GM19372 (cell line): ENCODE measurements at regions not wholly inside any gene's neighbourhood (a gene's known extent, or its start where the extent isn't known, plus 50 kb on each side); places are given as distances from the start of the nearest gene placed in this dataset.

Experiments
- ATAC-seq: cut with Tn5 transposase; IDR thresholded peaks from one replicate; pipeline ENCODE4 v1.9.1; 2021; ENCODE audit warnings: mild to moderate bottlenecking, low read depth, moderate library complexity; ENCODE audit not compliant: unreplicated experiment

GRCh38 chr7:52504561-52504960, 530.9 kb upstream of the POM121L12 start:
- ATAC-seq, result no peak

- ATAC-seq, result no peak
Measured at GRCh38 chr7:52502281-52502680, 533.2 kb upstream of the POM121L12 start.

- ATAC-seq, result no peak
Measured at GRCh38 chr7:52501696-52502095, 533.7 kb upstream of the POM121L12 start.

DNA sequence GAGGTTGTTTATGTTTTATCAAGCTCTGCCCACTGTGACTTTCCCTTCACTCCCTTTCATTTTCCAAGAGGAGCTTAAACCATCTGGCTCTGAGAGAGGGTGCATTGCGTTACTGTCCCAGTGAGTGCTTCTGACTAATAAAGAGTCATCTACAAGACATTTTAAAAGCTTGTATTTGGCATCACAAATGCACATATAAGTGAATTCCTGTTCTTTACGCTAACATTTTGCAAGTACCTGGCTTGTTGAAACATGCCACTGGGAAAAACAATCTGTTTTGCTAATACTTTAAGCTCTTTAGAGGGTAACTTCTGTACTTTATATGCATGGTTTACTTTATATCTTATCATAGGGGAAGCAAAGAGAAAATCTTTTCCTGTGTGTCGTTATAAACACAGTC, 534.6 kb upstream of the POM121L12 start:
- ATAC-seq, result no peak

DNA sequence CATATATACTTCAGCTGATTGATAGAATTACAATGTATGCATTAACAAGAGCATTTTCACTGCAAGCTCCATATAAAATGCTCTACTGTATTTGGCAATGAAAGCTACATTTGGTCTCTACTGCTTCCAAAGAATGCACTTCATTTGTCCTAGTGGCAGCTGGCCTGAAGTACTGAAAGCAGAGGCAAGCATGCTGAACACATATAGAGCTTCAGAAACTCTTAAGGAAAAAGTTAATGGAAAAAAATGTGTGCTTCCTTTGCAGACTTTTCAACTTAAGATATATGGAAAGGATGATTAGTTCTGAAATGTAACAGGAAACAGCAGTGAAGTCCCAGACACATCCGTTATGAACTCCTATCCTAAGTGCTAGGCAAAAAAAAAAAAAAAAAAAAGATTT, 537.1 kb upstream of the POM121L12 start:
- ATAC-seq, result no peak

DNA sequence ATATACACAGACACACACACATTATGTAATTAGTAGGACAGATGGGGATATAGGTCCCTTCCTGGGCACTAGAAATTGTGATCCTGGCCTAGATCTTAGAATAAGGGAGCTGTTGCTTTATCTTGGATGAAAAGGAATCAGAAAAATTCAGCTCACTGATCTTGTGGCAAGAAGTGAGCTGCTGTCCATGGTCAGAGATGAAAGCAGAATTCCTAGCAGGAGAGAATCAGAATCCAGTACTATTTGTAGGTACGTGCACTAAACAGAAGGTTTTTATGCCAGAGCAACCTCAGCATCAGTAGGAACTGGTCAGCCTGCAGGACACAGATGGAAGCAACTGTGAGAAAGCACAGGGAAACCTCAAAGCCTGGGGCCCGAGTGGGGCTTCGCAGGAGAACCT, 549.2 kb upstream of the POM121L12 start:
- no peak for ATAC-seq

DNA sequence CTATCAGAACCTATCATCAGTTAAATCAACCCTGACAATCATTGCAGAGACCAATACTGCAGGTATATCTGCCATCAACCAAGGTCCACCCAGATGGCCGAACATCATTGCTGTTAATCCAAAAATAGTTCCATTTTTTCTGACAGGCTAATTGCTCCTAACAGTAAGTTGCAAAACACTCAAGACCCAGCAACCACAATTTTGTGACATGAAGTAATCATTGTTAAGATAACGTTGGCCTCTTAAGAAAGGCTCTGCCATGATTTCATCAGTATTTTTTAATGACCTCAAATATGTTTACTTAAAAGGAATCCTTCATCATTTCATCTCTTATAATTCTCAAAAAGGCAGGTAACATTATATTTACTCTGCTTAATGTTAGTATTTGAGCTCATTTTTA, 553.4 kb upstream of the POM121L12 start:
- ATAC-seq, result no peak

DNA sequence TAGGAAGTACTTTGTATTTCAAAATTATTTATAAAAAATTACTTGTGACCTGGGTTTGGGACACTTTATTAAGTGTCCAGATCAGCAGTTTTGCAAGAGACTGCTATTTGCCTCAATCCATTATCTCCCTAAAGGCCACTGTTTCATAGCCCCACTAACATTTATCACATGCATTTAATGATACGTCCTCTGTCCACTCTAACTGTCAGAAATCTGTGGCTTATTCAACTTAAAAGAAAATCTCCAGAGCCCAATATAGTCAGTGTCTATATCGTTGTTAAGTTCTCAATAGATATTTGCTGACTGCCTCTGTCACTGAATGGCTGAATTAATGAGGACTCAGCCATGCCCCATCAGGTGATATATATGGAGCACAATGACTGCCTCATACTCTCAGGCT, 553.9 kb upstream of the POM121L12 start:
- no peak for ATAC-seq

DNA sequence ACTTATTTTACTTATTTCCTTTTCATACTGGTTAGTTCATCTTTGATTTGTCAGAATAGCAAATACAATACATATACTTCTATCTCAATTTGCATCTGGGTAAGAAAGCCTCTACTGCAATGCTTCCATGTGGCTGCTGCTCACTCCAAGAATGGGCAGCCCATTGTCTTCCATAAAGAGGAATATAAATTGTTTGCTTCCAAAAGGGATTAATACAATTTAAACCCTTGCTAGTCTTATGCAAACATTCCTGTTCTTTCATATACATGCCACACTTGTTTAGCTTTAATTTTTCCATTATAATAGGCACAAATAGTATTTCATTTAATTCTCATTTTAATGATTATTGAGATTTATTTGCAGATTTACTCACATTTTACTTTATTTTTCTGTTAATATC, 555.4 kb upstream of the POM121L12 start:
- no peak for ATAC-seq

GRCh38 chr7:52475001-52475582, 560.3 kb upstream of the POM121L12 start:
- ATAC-seq, result no peak

DNA sequence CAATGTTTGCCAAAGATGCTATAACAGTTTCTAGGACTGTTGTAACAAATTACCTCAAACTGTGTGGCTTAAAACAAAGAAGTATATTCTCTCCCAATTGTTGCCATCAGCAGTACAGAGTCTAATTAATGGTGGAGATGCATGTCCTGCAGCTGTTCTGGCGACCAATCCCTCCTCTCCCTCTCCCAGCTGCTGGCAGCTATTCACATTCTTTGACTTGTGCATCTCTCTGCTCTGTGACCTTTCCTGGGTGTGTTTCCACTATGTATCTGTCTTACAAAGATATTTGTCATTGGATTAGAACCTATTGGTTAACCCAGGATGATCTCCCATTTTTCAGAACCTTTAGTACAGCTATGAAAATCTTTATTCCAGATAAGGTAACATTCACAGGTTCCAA, 561.7 kb upstream of the POM121L12 start:
- no peak for ATAC-seq

GRCh38 chr7:52472006-52472620, 563.3 kb upstream of the POM121L12 start:
- ATAC-seq, result no peak

GRCh38 chr7:52465216-52465615, 570.2 kb upstream of the POM121L12 start:
- ATAC-seq, result no peak

DNA sequence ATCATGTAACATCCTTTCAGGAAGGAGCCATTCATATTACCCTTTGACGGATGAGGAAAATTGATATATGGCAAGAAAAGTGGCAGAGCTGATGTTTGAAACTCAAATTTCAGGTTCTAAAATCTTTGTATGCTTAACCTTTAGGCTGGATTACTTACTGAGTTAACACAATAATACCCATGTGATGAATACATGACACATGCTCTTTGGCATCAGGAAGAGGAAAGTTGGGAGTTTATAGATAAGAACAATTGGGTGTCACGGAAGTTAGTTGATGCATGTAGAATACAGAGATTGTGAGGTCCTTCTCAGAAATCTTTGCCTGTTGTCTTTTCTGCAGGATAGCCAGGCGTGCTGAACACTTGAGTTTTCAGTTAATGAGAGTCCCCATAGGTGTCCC, 572.1 kb upstream of the POM121L12 start:
- no peak for ATAC-seq

DNA sequence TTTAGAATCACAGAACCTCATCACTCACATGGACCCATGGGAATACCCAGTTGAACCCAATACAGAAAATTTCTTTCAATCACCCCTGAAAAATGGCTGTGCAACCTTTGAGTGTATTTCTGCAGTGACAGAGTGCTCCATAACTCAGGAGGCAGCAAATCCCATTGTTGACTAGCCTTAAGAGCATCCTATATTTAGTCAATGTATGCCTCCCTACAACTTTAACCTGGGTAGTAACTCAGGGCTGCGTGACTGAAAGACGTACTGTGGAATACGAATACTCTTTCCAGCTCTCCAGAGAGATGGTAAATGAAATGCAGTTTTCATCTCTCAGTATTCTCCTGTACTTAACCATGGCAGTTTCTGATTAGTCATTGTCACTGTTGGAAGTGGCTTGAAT, 573.0 kb upstream of the POM121L12 start:
- ATAC-seq, result no peak

- no peak for ATAC-seq
Measured at GRCh38 chr7:52455571-52455970, 579.9 kb upstream of the POM121L12 start.

- ATAC-seq, result no peak
Measured at GRCh38 chr7:52450816-52451215, 584.6 kb upstream of the POM121L12 start.

GRCh38 chr7:52447581-52448180, 587.8 kb upstream of the POM121L12 start:
- ATAC-seq, result no peak

- ATAC-seq, result no peak
Measured at GRCh38 chr7:52436278-52436677, 599.2 kb upstream of the POM121L12 start.

DNA sequence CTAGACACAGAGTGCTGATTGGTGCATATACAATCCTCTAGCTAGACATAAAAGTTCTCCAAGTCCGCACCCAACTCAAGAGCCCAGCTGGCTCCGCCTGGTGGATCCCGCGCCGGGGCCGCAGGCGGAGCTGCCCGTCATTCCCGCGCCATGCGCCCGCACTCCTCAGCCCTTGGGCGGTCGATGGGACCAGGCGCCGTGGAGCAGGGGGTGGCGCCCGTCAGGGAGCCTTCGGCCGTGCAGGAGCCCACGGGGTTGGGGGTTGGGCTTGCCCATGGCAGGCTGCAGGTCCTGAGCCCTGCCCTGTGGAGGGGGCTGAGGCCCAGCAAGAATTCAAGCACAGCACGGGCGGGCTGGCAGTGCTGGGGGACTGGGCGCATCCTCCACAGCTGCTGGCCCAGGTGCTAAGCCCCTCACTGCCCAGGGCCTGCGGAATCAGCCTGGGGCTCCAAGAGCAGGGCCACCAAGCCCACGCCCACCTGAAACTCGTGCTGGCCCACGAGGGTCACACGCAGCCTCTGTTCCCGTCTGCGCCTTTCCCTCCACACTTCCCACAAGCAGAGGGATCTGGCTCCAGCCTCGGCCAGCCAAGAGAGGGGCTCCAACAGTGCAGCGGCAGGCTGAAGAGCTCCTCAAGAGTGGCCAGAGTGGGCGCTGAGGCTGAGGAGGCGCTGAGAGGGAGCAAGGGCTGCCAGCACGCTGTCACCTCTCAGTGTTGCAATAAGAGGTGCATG, 604.2 kb upstream of the POM121L12 start:
- no peak for ATAC-seq

DNA sequence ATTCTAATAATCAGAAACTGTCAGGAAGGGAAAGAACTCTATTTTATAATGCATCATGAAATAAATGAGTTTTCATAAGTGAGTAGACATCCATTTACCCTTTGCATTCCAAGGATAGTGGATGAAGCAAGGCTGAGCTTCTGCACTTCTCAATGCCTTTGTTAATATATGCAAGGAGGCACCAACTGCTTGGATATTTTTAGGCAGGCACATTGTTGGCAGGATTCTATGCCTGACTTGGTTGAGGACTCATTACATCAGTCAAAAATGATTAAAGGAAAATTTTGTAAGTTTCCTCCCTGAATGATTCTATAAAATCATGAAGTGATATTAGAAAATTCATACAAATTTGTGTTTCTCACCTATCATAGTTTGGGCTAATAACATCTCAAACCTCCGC, 612.2 kb upstream of the POM121L12 start:
- ATAC-seq, result no peak

GRCh38 chr7:52413051-52413450, 622.4 kb upstream of the POM121L12 start:
- no peak for ATAC-seq
